ENCODE measurements at regions not wholly inside any gene's neighbourhood (a gene's known extent, or its start where the extent isn't known, plus 50 kb on each side); places are given as distances from the start of the nearest gene placed in this dataset.

- TF ChIP-seq, protein P1, sequence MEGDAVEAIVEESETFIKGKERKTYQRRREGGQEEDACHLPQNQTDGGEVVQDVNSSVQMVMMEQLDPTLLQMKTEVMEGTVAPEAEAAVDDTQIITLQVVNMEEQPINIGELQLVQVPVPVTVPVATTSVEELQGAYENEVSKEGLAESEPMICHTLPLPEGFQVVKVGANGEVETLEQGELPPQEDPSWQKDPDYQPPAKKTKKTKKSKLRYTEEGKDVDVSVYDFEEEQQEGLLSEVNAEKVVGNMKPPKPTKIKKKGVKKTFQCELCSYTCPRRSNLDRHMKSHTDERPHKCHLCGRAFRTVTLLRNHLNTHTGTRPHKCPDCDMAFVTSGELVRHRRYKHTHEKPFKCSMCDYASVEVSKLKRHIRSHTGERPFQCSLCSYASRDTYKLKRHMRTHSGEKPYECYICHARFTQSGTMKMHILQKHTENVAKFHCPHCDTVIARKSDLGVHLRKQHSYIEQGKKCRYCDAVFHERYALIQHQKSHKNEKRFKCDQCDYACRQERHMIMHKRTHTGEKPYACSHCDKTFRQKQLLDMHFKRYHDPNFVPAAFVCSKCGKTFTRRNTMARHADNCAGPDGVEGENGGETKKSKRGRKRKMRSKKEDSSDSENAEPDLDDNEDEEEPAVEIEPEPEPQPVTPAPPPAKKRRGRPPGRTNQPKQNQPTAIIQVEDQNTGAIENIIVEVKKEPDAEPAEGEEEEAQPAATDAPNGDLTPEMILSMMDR (IDR thresholded peaks at IDR 0.05; ENCODE audit: insufficient read depth, low read length, poor library complexity, severe bottlenecking), result no peak
- no peak for TF ChIP-seq EZH2phosphoT487 (conservative IDR thresholded peaks at IDR 0.05; ENCODE audit: low read length)
Measured at GRCh38 chr17:71980171-71980570, 140.6 kb upstream of the SOX9 start.
